Amniotic epithelial cell (primary cell): ENCODE measurements at regions not wholly inside any gene's neighbourhood (a gene's known extent, or its start where the extent isn't known, plus 50 kb on each side); places are given as distances from the start of the nearest gene placed in this dataset.
"Not testable (repeated sequence)": the region's sequence is repeated elsewhere in the genome, so short reads cannot be mapped to it uniquely, and the experiment has no call there.

Source experiments
- DNase-seq: peaks from one replicate; pipeline ENCODE4 v3.0.0-alpha.2; 2010; ENCODE audit warnings: low read depth

GRCh38 chr14:105971593-105972500 lies 445.5 kb downstream of the TMEM121 start:
- DNase-seq: no peak

- no peak for DNase-seq
These were observed 448.5 kb downstream of the TMEM121 start for GRCh38 chr14:105974902-105975301.

GRCh38 chr14:105978618-105979295 lies 452.4 kb downstream of the TMEM121 start:
- no peak for DNase-seq

GRCh38 chr14:105979446-105979845 lies 453.1 kb downstream of the TMEM121 start:
- DNase-seq: no peak

- DNase-seq: no peak
These were observed 453.8 kb downstream of the TMEM121 start for GRCh38 chr14:105980224-105980623.

- not testable (repeated sequence) for DNase-seq
These were observed 455.3 kb downstream of the TMEM121 start for GRCh38 chr14:105981517-105982302.

- DNase-seq: no peak
These were observed 456.3 kb downstream of the TMEM121 start for GRCh38 chr14:105982664-105983063.

GRCh38 chr14:105986894-105987284 lies 460.5 kb downstream of the TMEM121 start:
- no peak for DNase-seq

GRCh38 chr14:105987563-105987962 lies 461.2 kb downstream of the TMEM121 start:
- DNase-seq: no peak

- no peak for DNase-seq
These were observed 463.4 kb downstream of the TMEM121 start for GRCh38 chr14:105989566-105990302.

GRCh38 chr14:105991677-105992076 lies 465.3 kb downstream of the TMEM121 start:
- DNase-seq: not testable (repeated sequence)

GRCh38 chr14:105993814-105994213 lies 467.4 kb downstream of the TMEM121 start:
- no peak for DNase-seq

GRCh38 chr14:105995011-105995710 lies 468.8 kb downstream of the TMEM121 start:
- DNase-seq: not testable (repeated sequence)

GRCh38 chr14:105998597-105998996 lies 472.2 kb downstream of the TMEM121 start:
- DNase-seq: not testable (repeated sequence)

GRCh38 chr14:105999361-106000028 lies 473.1 kb downstream of the TMEM121 start:
- DNase-seq: peak; percentile 14

- not testable (repeated sequence) for DNase-seq
These were observed 473.7 kb downstream of the TMEM121 start for GRCh38 chr14:106000029-106000511.

- DNase-seq: not testable (repeated sequence)
These were observed 474.9 kb downstream of the TMEM121 start for GRCh38 chr14:106001277-106001676.

- no peak for DNase-seq
These were observed 477.0 kb downstream of the TMEM121 start for GRCh38 chr14:106003351-106003750.

GRCh38 chr14:106004937-106005795 lies 478.8 kb downstream of the TMEM121 start:
- DNase-seq: not testable (repeated sequence)
